ENCODE measurements at regions not wholly inside any gene's neighbourhood (a gene's known extent, or its start where the extent isn't known, plus 50 kb on each side); places are given as distances from the start of the nearest gene placed in this dataset.

DNA sequence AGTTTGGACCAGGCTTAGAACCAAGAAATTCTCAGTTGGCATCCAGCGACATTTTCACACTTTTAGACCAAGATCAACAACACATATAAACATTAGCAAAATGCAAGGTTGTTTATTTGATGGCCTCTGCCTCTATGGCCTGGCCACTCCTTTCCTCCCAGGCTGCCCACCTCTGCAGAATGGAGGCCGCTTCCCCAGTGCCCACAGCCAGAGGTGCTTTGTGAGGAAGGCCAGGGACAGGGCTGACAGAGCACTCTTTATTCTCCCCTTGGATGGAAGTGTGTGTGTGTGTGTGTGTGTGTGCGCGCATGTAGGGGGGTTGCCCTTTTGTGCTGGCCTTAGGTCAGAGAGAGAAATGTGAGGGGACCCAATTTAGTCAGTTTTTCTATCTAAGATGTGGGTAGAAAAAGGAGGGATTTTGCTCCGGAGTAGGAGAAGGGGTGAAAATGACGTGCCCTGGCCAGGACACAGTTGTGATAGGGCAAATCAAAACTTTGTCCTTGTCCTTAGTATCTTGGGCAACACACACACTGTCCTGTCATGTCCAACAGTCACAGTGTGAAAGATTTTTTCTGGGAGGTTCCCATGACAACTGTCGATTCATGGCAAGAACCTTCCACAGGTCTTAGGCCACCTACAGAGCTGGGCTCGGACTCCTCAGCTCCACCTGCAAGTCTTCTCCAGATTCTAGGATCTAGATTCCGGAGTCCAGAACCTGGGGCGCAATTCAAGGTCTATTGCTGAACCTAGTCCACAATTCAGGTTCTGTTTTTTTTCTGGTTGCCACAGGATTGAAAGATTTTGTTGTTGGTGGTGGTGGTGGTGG is 104.9 kb upstream of the SLC2A1 start:
- TF ChIP-seq POLR2A (IDR thresholded peaks at IDR 0.05; ENCODE audit: low read length) (no peak), GATA1 (IDR thresholded peaks at IDR 0.05; ENCODE audit: low read depth, low read length) (no peak)
